HG03469 (cell line): ENCODE measurements at regions not wholly inside any gene's neighbourhood (a gene's known extent, or its start where the extent isn't known, plus 50 kb on each side); places are given as distances from the start of the nearest gene placed in this dataset.
"Not testable (repeated sequence)": the region's sequence is repeated elsewhere in the genome, so short reads cannot be mapped to it uniquely, and the experiment has no call there.

Experiments
- ATAC-seq: cut with Tn5 transposase; IDR thresholded peaks from one replicate; pipeline ENCODE4 v1.9.1; 2021; ENCODE audit warnings: mild to moderate bottlenecking, moderate library complexity, moderate number of reproducible peaks; ENCODE audit not compliant: unreplicated experiment

- no peak for ATAC-seq
Observed at GRCh38 chr2:224155371-224155770, 116.3 kb upstream of the SERPINE2 start.

GRCh38 chr2:224151680-224152310 is 112.7 kb upstream of the SERPINE2 start:
- ATAC-seq: no peak

- ATAC-seq: no peak
Observed at GRCh38 chr2:224151161-224151560, 112.1 kb upstream of the SERPINE2 start.

- not testable (repeated sequence) for ATAC-seq
Observed at GRCh38 chr2:224148058-224148457, 109.0 kb upstream of the SERPINE2 start.

GRCh38 chr2:224147174-224147573 is 108.1 kb upstream of the SERPINE2 start:
- ATAC-seq: no peak

- no peak for ATAC-seq
Observed at GRCh38 chr2:224146356-224147160, 107.5 kb upstream of the SERPINE2 start.

- ATAC-seq: no peak
Observed at GRCh38 chr2:224145751-224146355, 106.8 kb upstream of the SERPINE2 start.

GRCh38 chr2:224143526-224143925 is 104.4 kb upstream of the SERPINE2 start:
- no peak for ATAC-seq

- ATAC-seq: no peak
Observed at GRCh38 chr2:224142397-224143312, 103.6 kb upstream of the SERPINE2 start.

GRCh38 chr2:224141304-224141703 is 102.2 kb upstream of the SERPINE2 start:
- ATAC-seq: no peak

GRCh38 chr2:224137208-224137607 is 98.1 kb upstream of the SERPINE2 start:
- ATAC-seq: no peak

- no peak for ATAC-seq
Observed at GRCh38 chr2:224136396-224136795, 97.3 kb upstream of the SERPINE2 start.

- no peak for ATAC-seq
Observed at GRCh38 chr2:224135881-224136280, 96.8 kb upstream of the SERPINE2 start.

GRCh38 chr2:224134003-224134734 is 95.1 kb upstream of the SERPINE2 start:
- no peak for ATAC-seq

GRCh38 chr2:224133387-224133786 is 94.3 kb upstream of the SERPINE2 start:
- ATAC-seq: no peak

- ATAC-seq: no peak
Observed at GRCh38 chr2:224127871-224128501, 88.9 kb upstream of the SERPINE2 start.

- no peak for ATAC-seq
Observed at GRCh38 chr2:224126440-224126839, 87.4 kb upstream of the SERPINE2 start.

- no peak for ATAC-seq
Observed at GRCh38 chr2:224126003-224126402, 86.9 kb upstream of the SERPINE2 start.

- ATAC-seq: no peak
Observed at GRCh38 chr2:224122542-224122941, 83.5 kb upstream of the SERPINE2 start.
